Epithelial cell of proximal tubule (primary cell): ENCODE measurements at regions not wholly inside any gene's neighbourhood (a gene's known extent, or its start where the extent isn't known, plus 50 kb on each side); places are given as distances from the start of the nearest gene placed in this dataset.
"Not testable (repeated sequence)": the region's sequence is repeated elsewhere in the genome, so short reads cannot be mapped to it uniquely, and the experiment has no call there.

Source experiments
- DNase-seq: peaks from one replicate; pipeline ENCODE4 v3.0.0-alpha.2; 2011; ENCODE audit warnings: low read depth
- H3K4me3 ChIP-seq: 2 replicates; pipeline ENCODE4 v1.5.1; 2011; ENCODE audit warnings: low read depth, mild to moderate bottlenecking, low read length
- CTCF ChIP-seq: conservative IDR thresholded peaks from 2 replicates; pipeline ENCODE4 v1.5.1; 2012; ENCODE audit warnings: low read depth, mild to moderate bottlenecking, low read length

- DNase-seq = no peak
- no peak for TF ChIP-seq CTCF
- H3K4me3 ChIP-seq = no peak overlapping the region
Observed at GRCh38 chr12:131537267-131537958, 173.5 kb upstream of the SFSWAP start.

- no peak overlapping the region for H3K4me3 ChIP-seq
- DNase-seq = no peak
- no peak for TF ChIP-seq CTCF
Observed at GRCh38 chr12:131539381-131539780, 171.5 kb upstream of the SFSWAP start.

- no peak overlapping the region for H3K4me3 ChIP-seq
- no peak for DNase-seq
- no peak for TF ChIP-seq CTCF
Observed at GRCh38 chr12:131540138-131540623, 170.7 kb upstream of the SFSWAP start.

GRCh38 chr12:131541512-131541911, 169.4 kb upstream of the SFSWAP start:
- not testable (repeated sequence) for DNase-seq, H3K4me3 ChIP-seq

- DNase-seq = no peak
- no peak overlapping the region for H3K4me3 ChIP-seq
- no peak for TF ChIP-seq CTCF
Observed at GRCh38 chr12:131542351-131542750, 168.5 kb upstream of the SFSWAP start.

GRCh38 chr12:131543040-131543439, 167.8 kb upstream of the SFSWAP start:
- TF ChIP-seq CTCF = no peak
- no peak overlapping the region for H3K4me3 ChIP-seq
- DNase-seq = no peak

GRCh38 chr12:131547555-131547954, 163.3 kb upstream of the SFSWAP start:
- no peak for DNase-seq
- no peak overlapping the region for H3K4me3 ChIP-seq
- TF ChIP-seq CTCF = no peak

GRCh38 chr12:131550121-131550520, 160.8 kb upstream of the SFSWAP start:
- no peak for DNase-seq
- TF ChIP-seq CTCF = no peak
- no peak overlapping the region for H3K4me3 ChIP-seq
